HepG2 (cell line): ENCODE measurements at regions not wholly inside any gene's neighbourhood (a gene's known extent, or its start where the extent isn't known, plus 50 kb on each side); places are given as distances from the start of the nearest gene placed in this dataset.

ENCODE experiments used
- ATF2 ChIP-seq: sonication (generic); formaldehyde crosslinking; IDR thresholded peaks from 2 replicates; pipeline ENCODE4 v1.4.0; 2020; ENCODE audit warnings: missing genetic modification reagents
- FOXJ3 ChIP-seq: sonication (generic); formaldehyde crosslinking; IDR thresholded peaks from 2 replicates; pipeline ENCODE4 v1.4.0; 2020; ENCODE audit warnings: missing genetic modification reagents, mild to moderate bottlenecking, borderline replicate concordance
- NR1H2 ChIP-seq: sonication (generic); formaldehyde crosslinking; IDR thresholded peaks from 2 replicates; pipeline ENCODE4 v1.8.1; 2022; ENCODE audit warnings: low read depth, missing genetic modification reagents, borderline replicate concordance

DNA sequence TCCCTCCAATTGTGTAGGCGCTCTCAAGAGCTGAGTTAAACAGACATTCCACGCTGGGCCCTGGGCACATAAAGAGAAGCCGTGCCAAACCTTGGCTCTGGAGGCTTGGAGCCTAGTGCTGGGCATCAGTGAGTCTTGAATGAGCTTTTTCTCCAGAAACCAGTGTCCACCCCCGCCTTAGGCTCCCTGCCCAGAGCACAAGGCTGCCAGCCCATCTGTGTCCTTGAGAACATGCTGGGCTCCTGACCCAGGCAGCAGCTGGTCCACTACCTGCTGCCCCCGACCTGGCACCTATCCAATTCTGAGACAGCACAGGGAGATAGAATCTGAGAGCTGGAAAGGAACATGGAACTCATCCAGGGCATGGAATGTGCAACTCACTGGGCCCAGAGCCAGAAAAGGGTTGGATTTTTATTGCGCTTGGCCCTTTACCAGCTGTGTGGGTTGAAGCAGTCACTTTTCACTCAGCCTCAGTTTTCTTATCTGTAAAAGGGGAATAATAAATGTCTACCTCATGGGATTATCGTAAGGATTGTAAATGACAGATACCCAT is 92.4 kb upstream of the CPLX2 start:
- TF ChIP-seq ATF2 (CRISPR knock-in tag) = no peak
- no peak for TF ChIP-seq FOXJ3 (CRISPR knock-in tag)
- TF ChIP-seq NR1H2 = no peak
